Kidney epithelial cell (primary cell): ENCODE measurements at regions not wholly inside any gene's neighbourhood (a gene's known extent, or its start where the extent isn't known, plus 50 kb on each side); places are given as distances from the start of the nearest gene placed in this dataset.

ENCODE experiments used
- DNase-seq: peaks from one replicate; pipeline ENCODE4 v3.0.0-alpha.2; 2010; ENCODE audit warnings: low read depth
- H3K27me3 ChIP-seq: 2 replicates; pipeline ENCODE4 v1.6.0; 2011; ENCODE audit warnings: low read length; ENCODE audit not compliant: control insufficient read depth, insufficient read depth
- H3K36me3 ChIP-seq: 2 replicates; pipeline ENCODE4 v1.5.1; 2011; ENCODE audit warnings: low read length; ENCODE audit not compliant: control insufficient read depth, insufficient read depth
- H3K4me3 ChIP-seq: 2 replicates; pipeline ENCODE4 v1.5.1; 2011; ENCODE audit warnings: low read depth, mild to moderate bottlenecking, control low read depth, low read length
- CTCF ChIP-seq: IDR thresholded peaks from 2 replicates; pipeline ENCODE4 v1.5.1; 2011; ENCODE audit warnings: mild to moderate bottlenecking, moderate library complexity, low read length, control low read depth, inconsistent platforms; ENCODE audit not compliant: insufficient read depth, poor library complexity, severe bottlenecking

DNA sequence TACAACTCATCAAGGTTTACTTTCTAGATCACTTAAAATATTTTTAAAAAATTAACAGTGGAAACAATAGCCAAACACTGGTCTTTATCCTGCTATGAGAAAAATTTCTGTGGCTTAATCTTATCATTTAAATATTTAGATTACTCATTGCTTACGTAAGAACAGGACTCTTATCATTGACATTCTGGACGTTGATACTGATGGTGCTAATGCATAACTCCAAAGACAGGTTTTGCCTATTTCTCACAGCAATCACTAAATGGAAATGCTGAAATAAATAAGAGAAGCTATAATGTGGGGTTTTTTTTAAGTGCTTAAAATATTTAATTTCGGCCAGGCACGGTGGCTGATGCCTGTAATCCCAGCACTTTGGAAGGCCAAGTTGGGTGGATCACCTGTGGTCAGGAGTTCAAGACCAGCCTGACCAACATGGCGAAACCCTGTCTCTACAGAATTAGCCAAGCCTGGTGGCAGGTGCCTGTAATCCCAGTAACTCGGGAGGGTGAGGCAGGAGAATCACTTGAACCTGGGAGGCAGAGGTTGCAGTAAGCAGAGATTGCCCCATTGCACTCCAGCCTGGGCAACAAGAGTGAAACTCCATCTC is 195.0 kb downstream of the HGF start:
- no peak for DNase-seq
- Histone ChIP-seq H3K27me3 (no peaks in the 10 kb centered on the region), H3K4me3 (no peak overlapping the region), H3K36me3 (no peaks in the 10 kb centered on the region)
- TF ChIP-seq CTCF = no peak

GRCh38 chr7:81573932-81574331 is 195.9 kb downstream of the HGF start:
- no peaks in the 10 kb centered on the region for H3K36me3 ChIP-seq
- no peak for TF ChIP-seq CTCF
- no peak overlapping the region for H3K4me3 ChIP-seq
- no peak for DNase-seq
- H3K27me3 ChIP-seq = no peaks in the 10 kb centered on the region

DNA sequence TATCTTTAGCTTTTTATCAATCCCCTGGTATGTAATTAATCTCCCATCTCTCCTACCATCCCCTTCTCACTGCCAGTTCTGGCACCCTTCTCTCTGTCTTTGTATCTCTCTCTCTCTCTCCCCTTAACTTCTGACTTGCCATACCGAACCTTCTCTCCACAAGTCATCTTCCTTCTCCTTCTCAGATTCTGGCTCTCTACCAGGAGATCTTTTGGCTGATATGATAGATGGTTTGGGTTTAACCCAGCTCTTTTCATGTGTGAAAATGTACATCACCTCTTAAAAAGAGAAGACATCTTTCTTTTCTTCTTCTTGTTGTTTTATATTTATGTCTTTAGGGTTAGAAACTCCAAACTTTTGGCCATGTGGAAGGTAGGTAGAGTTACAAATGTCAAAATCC is 196.7 kb downstream of the HGF start:
- TF ChIP-seq CTCF = no peak
- Histone ChIP-seq H3K36me3 (no peaks in the 10 kb centered on the region), H3K4me3 (no peak overlapping the region), H3K27me3 (no peaks in the 10 kb centered on the region)
- DNase-seq = no peak

- no peak for DNase-seq
- Histone ChIP-seq H3K27me3 (no peaks in the 10 kb centered on the region), H3K4me3 (no peak overlapping the region), H3K36me3 (no peaks in the 10 kb centered on the region)
- no peak for TF ChIP-seq CTCF
Measured at GRCh38 chr7:81562581-81562980, 207.3 kb downstream of the HGF start.

GRCh38 chr7:81560708-81561107 is 209.1 kb downstream of the HGF start:
- no peak overlapping the region for H3K4me3 ChIP-seq
- no peaks in the 10 kb centered on the region for H3K27me3 ChIP-seq
- TF ChIP-seq CTCF = no peak
- H3K36me3 ChIP-seq = no peaks in the 10 kb centered on the region
- no peak for DNase-seq

GRCh38 chr7:81549484-81550016 is 220.3 kb downstream of the HGF start:
- H3K4me3 ChIP-seq = no peak overlapping the region
- DNase-seq = no peak
- no peaks in the 10 kb centered on the region for H3K27me3 ChIP-seq
- no peaks in the 10 kb centered on the region for H3K36me3 ChIP-seq
- no peak for TF ChIP-seq CTCF
